Activated CD8-positive, alpha-beta T cell treated with anti-CD3 and anti-CD28 coated beads, Interleukin-2, amount 10 ng/mL, durations not matched to agents 7 days and 5 days (primary cell): ENCODE measurements at regions not wholly inside any gene's neighbourhood (a gene's known extent, or its start where the extent isn't known, plus 50 kb on each side); places are given as distances from the start of the nearest gene placed in this dataset.
"Not testable (repeated sequence)": the region's sequence is repeated elsewhere in the genome, so short reads cannot be mapped to it uniquely, and the experiment has no call there.

ENCODE experiments used
- ATAC-seq: fragments of 150-1000 bp; cut with Tn5 transposase; one replicate; pipeline ENCODE4 v1.10.0; 2021; ENCODE audit warnings: moderate library complexity
- CTCF ChIA-PET: fragments of 350-600 bp; sonication (Branson Sonifier 250); formaldehyde crosslinking; loops from one replicate; lab custom pipeline; 2021; ENCODE audit warnings: antibody characterized with exemption; lab: Charles Lee
- POLR2A ChIA-PET: fragments of 350-600 bp; sonication (Branson Sonifier 250); formaldehyde crosslinking; loops from one replicate; lab custom pipeline; 2021; ENCODE audit warnings: antibody characterized with exemption; lab: Charles Lee
- DNase-seq: peaks from one replicate; pipeline ENCODE4 v3.0.0-alpha.2; 2020
- H3K27ac Mint-ChIP-seq: one replicate; pipeline ENCODE4 v1.8.0; 2021; ENCODE audit warnings: mild to moderate bottlenecking, mixed read lengths
- H3K27me3 Mint-ChIP-seq: one replicate; pipeline ENCODE4 v1.8.0; 2021; ENCODE audit warnings: low read depth, mixed read lengths
- H3K36me3 Mint-ChIP-seq: one replicate; pipeline ENCODE4 v1.8.0; 2021; ENCODE audit warnings: low read depth, mixed read lengths
- H3K4me1 Mint-ChIP-seq: one replicate; pipeline ENCODE4 v1.8.0; 2021; ENCODE audit warnings: low read depth, mixed read lengths
- H3K4me3 Mint-ChIP-seq: one replicate; pipeline ENCODE4 v1.8.0; 2021; ENCODE audit warnings: mild to moderate bottlenecking, mixed read lengths
- H3K9me3 Mint-ChIP-seq: one replicate; pipeline ENCODE4 v1.8.0; 2022; ENCODE audit warnings: mixed read lengths; ENCODE audit not compliant: insufficient read depth

DNA sequence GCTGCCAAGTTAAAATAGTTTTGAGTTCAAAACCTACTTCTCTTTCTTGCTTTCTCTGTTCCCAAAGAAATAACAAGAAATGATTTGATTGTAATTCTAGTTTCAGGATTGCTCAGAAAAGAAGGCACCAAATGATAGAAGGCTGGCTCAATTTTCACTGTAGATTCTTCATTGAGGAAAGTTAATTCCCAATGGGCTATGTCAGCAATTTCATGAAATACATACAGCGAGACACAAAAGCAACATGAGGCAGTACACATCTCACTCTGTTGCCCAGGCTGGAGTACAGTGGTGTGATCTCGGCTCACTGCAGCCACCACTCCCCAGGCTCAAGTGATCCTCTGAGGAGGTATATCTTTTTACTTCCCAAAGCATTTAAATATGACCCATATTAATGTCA is 1659.9 kb upstream of the C9orf72 start:
- H3K27ac Mint-ChIP-seq = no peak overlapping the region
- ChIA-PET POLR2A (no interaction called here), CTCF (no interaction called here)
- no peaks in the 10 kb centered on the region for H3K9me3 Mint-ChIP-seq
- H3K27me3 Mint-ChIP-seq = no peaks in the 10 kb centered on the region
- no peak overlapping the region for H3K4me3 Mint-ChIP-seq
- ATAC-seq (no peak), DNase-seq (no peak)
- no peaks in the 10 kb centered on the region for H3K36me3 Mint-ChIP-seq
- no peaks in the 10 kb centered on the region for H3K4me1 Mint-ChIP-seq

- CTCF ChIA-PET = no interaction called here
- no peak overlapping the region for H3K27ac Mint-ChIP-seq
Measured at GRCh38 chr9:29241320-29241719, 1668.0 kb upstream of the C9orf72 start.

GRCh38 chr9:29245351-29245750 is 1672.1 kb upstream of the C9orf72 start:
- CTCF ChIA-PET = no interaction called here
- POLR2A ChIA-PET = no interaction called here
- Mint-ChIP-seq H3K4me1 (no peaks in the 10 kb centered on the region), H3K27ac (no peak overlapping the region), H3K36me3 (no peaks in the 10 kb centered on the region), H3K27me3 (no peaks in the 10 kb centered on the region), H3K9me3 (no peaks in the 10 kb centered on the region), H3K4me3 (no peak overlapping the region)
- ATAC-seq (no peak), DNase-seq (no peak)

More at GRCh38 chr9:29241320-29241719, 1668.0 kb upstream of the C9orf72 start:
- no peaks in the 10 kb centered on the region for H3K4me1 Mint-ChIP-seq
- no peaks in the 10 kb centered on the region for H3K9me3 Mint-ChIP-seq
- H3K4me3 Mint-ChIP-seq = no peak overlapping the region
- POLR2A ChIA-PET = no interaction called here
- no peak for DNase-seq
- no peak for ATAC-seq
- H3K36me3 Mint-ChIP-seq = no peaks in the 10 kb centered on the region
- H3K27me3 Mint-ChIP-seq = no peaks in the 10 kb centered on the region

- DNase-seq, H3K27me3 Mint-ChIP-seq, H3K4me3 Mint-ChIP-seq, H3K27ac Mint-ChIP-seq, CTCF ChIA-PET, H3K4me1 Mint-ChIP-seq, H3K9me3 Mint-ChIP-seq, POLR2A ChIA-PET, H3K36me3 Mint-ChIP-seq, ATAC-seq: not testable (repeated sequence)
Measured at GRCh38 chr9:29270400-29270799, 1697.1 kb upstream of the C9orf72 start.

DNA sequence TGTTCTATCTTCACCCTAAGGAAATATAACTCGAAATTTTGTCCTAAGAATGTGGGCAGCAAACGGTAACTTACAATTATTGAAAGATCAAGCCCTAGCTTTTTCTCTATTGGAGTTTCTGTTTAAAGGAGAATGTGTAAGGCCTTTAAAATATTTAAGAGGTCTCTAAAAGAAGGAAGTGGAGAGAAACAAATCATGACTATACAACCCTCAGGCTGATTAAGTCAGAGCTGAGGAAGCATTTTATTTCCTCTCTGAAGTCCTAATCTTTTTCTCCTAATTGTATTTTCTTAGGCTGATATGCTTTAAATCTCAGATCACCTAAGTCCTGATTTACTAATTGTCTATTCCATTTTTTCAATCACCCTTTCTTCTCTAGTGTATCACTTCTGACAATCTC is 1708.8 kb upstream of the C9orf72 start:
- H3K27ac Mint-ChIP-seq = no peak overlapping the region
- H3K4me1 Mint-ChIP-seq = no peaks in the 10 kb centered on the region
- H3K36me3 Mint-ChIP-seq = no peaks in the 10 kb centered on the region
- DNase-seq (no peak), ATAC-seq (no peak)
- CTCF ChIA-PET = no interaction called here
- no peak overlapping the region for H3K4me3 Mint-ChIP-seq
- no peaks in the 10 kb centered on the region for H3K9me3 Mint-ChIP-seq
- POLR2A ChIA-PET = no interaction called here
- H3K27me3 Mint-ChIP-seq = no peaks in the 10 kb centered on the region

DNA sequence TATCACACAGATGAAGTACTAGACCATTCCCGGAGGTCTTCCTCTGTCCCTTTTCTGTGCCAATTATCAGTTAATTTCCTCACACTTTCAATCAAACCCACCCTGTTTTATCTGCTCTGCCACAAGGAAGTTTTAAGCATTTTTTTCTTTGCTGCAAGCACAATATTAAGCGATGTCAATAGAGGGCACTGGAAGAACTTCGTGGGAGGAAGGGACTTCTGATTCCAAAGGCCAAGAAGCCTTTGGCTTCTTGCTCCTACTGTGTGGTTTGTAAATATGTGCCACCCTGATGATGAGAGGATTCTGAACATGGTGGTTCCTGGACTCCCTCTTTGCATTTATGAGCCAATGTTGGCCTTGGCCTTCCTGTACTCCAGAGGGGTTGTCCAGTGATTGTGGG is 1712.5 kb upstream of the C9orf72 start:
- no peak overlapping the region for H3K4me3 Mint-ChIP-seq
- no peak overlapping the region for H3K27ac Mint-ChIP-seq
- POLR2A ChIA-PET = no interaction called here
- CTCF ChIA-PET = no interaction called here
- no peaks in the 10 kb centered on the region for H3K36me3 Mint-ChIP-seq
- no peaks in the 10 kb centered on the region for H3K4me1 Mint-ChIP-seq
- ATAC-seq (no peak), DNase-seq (no peak)
- H3K27me3 Mint-ChIP-seq = no peaks in the 10 kb centered on the region
- H3K9me3 Mint-ChIP-seq = no peaks in the 10 kb centered on the region

- Mint-ChIP-seq H3K36me3 (no peaks in the 10 kb centered on the region), H3K27ac (no peak overlapping the region), H3K4me1 (no peaks in the 10 kb centered on the region), H3K4me3 (no peak overlapping the region), H3K27me3 (no peaks in the 10 kb centered on the region), H3K9me3 (no peaks in the 10 kb centered on the region)
- CTCF ChIA-PET = no interaction called here
- no peak for ATAC-seq
- DNase-seq = no peak
- POLR2A ChIA-PET = no interaction called here
Measured at GRCh38 chr9:29289365-29289764, 1716.1 kb upstream of the C9orf72 start.

- H3K4me3 Mint-ChIP-seq = no peak overlapping the region
- ATAC-seq (no peak), DNase-seq (no peak)
- CTCF ChIA-PET = no interaction called here
- no peaks in the 10 kb centered on the region for H3K27me3 Mint-ChIP-seq
- no peak overlapping the region for H3K27ac Mint-ChIP-seq
- POLR2A ChIA-PET = no interaction called here
- H3K9me3 Mint-ChIP-seq = peaks cover 3% of the 10 kb centered on the region
- no peaks in the 10 kb centered on the region for H3K4me1 Mint-ChIP-seq
- H3K36me3 Mint-ChIP-seq = no peaks in the 10 kb centered on the region
Measured at GRCh38 chr9:29290516-29290915, 1717.2 kb upstream of the C9orf72 start.

- Mint-ChIP-seq H3K4me1 (no peaks in the 10 kb centered on the region), H3K4me3 (no peak overlapping the region), H3K36me3 (no peaks in the 10 kb centered on the region), H3K9me3 (peaks cover 15% of the 10 kb centered on the region), H3K27ac (no peak overlapping the region), H3K27me3 (no peaks in the 10 kb centered on the region)
- ATAC-seq (no peak), DNase-seq (no peak)
- POLR2A ChIA-PET = no interaction called here
- CTCF ChIA-PET = no interaction called here
Measured at GRCh38 chr9:29297592-29297991, 1724.3 kb upstream of the C9orf72 start.

DNA sequence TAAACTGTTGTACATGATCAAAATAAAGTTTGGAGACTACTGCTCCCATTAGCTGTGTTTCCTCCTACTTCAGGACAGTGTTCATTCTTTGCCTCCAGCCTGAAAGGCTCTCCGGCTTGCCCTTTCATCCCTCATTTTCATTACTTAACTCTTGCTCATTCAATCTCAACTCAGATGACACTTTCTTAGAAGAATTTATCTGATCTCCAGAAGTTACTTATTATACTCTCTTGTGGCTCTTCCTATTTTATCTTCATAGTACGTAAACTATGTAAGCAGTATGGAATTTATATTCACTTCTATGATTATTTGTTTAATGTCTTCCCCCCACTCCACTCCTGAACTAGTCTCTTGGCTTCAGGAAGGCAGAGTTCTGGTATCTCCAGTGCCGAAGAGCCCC is 1737.9 kb upstream of the C9orf72 start:
- Mint-ChIP-seq H3K27me3 (no peaks in the 10 kb centered on the region), H3K4me1 (no peaks in the 10 kb centered on the region), H3K36me3 (no peaks in the 10 kb centered on the region), H3K9me3 (no peaks in the 10 kb centered on the region), H3K27ac (no peak overlapping the region), H3K4me3 (no peak overlapping the region)
- DNase-seq (no peak), ATAC-seq (no peak)
- POLR2A ChIA-PET = no interaction called here
- CTCF ChIA-PET = no interaction called here

GRCh38 chr9:29312327-29312726 is 1739.0 kb upstream of the C9orf72 start:
- Mint-ChIP-seq H3K27me3 (no peaks in the 10 kb centered on the region), H3K27ac (no peak overlapping the region), H3K4me3 (no peak overlapping the region), H3K9me3 (no peaks in the 10 kb centered on the region), H3K4me1 (no peaks in the 10 kb centered on the region), H3K36me3 (no peaks in the 10 kb centered on the region)
- DNase-seq (no peak), ATAC-seq (no peak)
- ChIA-PET CTCF (no interaction called here), POLR2A (no interaction called here)

DNA sequence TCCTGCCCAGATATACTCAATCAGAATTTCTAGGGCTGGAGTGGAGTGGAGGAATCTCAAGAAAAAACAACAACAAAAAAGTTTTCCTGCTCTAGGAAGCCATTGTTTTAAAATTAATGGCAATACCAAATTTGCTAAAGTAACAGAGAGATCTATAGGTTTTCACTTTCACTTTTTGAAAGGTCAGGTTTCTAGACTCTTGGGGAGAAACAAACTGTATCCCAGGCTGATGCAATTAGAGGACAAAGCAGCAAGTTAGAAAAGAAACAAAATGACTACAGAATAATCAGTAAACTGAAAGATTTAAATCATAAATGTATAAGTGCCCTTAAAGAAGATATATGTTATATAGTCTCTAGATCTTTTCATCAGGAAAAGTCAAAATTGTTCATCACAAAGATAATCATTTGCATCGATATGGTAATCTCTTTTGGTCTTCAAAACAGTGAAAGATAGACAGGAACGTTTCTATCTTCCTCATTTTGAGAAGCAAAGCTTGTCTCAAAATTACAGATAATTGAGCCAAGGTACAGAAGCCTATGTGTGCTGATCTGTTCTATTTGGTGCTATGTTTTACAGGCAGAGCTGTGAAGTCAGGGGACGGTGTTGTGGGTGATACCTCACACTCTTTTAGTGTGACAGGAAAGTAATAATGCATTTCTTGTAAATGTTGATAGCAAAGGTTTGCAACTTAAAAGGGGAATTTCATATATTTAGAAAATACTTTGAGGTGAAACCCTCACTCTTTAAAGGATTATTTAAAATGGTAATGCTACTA is 1746.6 kb upstream of the C9orf72 start:
- Mint-ChIP-seq H3K4me3 (no peak overlapping the region), H3K27me3 (no peaks in the 10 kb centered on the region), H3K9me3 (no peaks in the 10 kb centered on the region), H3K4me1 (no peaks in the 10 kb centered on the region), H3K36me3 (no peaks in the 10 kb centered on the region), H3K27ac (no peak overlapping the region)
- POLR2A ChIA-PET = no interaction called here
- no peak for DNase-seq
- ATAC-seq = no peak
- CTCF ChIA-PET = no interaction called here

DNA sequence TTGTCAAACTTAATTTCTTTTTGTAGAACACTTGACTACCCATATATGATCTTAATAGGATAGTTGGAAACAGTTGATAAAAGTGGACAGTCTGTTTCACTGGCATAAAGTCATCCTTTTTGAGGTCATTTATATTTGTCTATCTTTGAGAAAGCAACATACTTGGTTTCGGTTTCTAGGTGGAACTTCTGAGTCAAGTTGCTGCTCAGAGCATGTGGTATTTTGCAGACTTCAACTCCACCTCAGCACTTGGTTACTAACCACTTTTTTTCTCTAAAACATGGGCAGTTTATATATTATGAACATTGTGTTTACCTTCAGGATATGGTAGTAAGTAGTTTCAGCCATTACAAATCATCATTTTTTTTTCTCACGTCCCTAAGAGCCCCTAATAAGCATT is 1749.0 kb upstream of the C9orf72 start:
- ATAC-seq (no peak), DNase-seq (no peak)
- H3K9me3 Mint-ChIP-seq = no peaks in the 10 kb centered on the region
- CTCF ChIA-PET = no interaction called here
- H3K27ac Mint-ChIP-seq = no peak overlapping the region
- H3K4me1 Mint-ChIP-seq = no peaks in the 10 kb centered on the region
- POLR2A ChIA-PET = no interaction called here
- H3K4me3 Mint-ChIP-seq = no peak overlapping the region
- no peaks in the 10 kb centered on the region for H3K27me3 Mint-ChIP-seq
- H3K36me3 Mint-ChIP-seq = no peaks in the 10 kb centered on the region
